Loucy (cell line): ENCODE measurements at regions not wholly inside any gene's neighbourhood (a gene's known extent, or its start where the extent isn't known, plus 50 kb on each side); places are given as distances from the start of the nearest gene placed in this dataset.

Experiments used
- H2AFZ ChIP-seq: fragments of 200-600 bp; sonication (generic); 2 replicates; pipeline ENCODE4 v1.6.0; 2016; ENCODE audit warnings: antibody characterized with exemption, mild to moderate bottlenecking, low read length, moderate library complexity
- H3F3A ChIP-seq: fragments of 200-600 bp; 2 replicates; pipeline ENCODE4 v1.6.0; 2016; ENCODE audit warnings: antibody characterized with exemption, low read depth, mild to moderate bottlenecking
- H3K27me3 ChIP-seq: fragments of 200-600 bp; sonication (generic); 2 replicates; pipeline ENCODE4 v1.6.1; 2014; ENCODE audit warnings: low read length, mild to moderate bottlenecking; ENCODE audit not compliant: insufficient read depth, poor library complexity, severe bottlenecking
- H3K36me3 ChIP-seq: fragments of 200-600 bp; sonication (generic); 2 replicates; pipeline ENCODE4 v1.6.1; 2016; ENCODE audit warnings: low read length; ENCODE audit not compliant: insufficient read depth
- H3K4me1 ChIP-seq: fragments of 200-600 bp; sonication (generic); 2 replicates; pipeline ENCODE4 v1.5.1; 2014; ENCODE audit warnings: low read length, mild to moderate bottlenecking; ENCODE audit not compliant: insufficient read depth, poor library complexity, severe bottlenecking
- H3K4me2 ChIP-seq: fragments of 200-600 bp; sonication (generic); 2 replicates; pipeline ENCODE4 v1.6.0; 2014; ENCODE audit warnings: antibody characterized with exemption, low read length, low read depth, mild to moderate bottlenecking; ENCODE audit not compliant: poor library complexity, severe bottlenecking
- H3K4me3 ChIP-seq: fragments of 200-600 bp; sonication (generic); 2 replicates; pipeline ENCODE4 v1.5.1; 2014; ENCODE audit warnings: low read length, mild to moderate bottlenecking, mixed read lengths; ENCODE audit not compliant: poor library complexity, severe bottlenecking
- H3K79me2 ChIP-seq: fragments of 200-600 bp; sonication (generic); 2 replicates; pipeline ENCODE4 v1.6.1; 2014; ENCODE audit warnings: low read length; ENCODE audit not compliant: insufficient read depth
- H3K9ac ChIP-seq: fragments of 200-600 bp; sonication (generic); 2 replicates; pipeline ENCODE4 v1.6.0; 2014; ENCODE audit warnings: mild to moderate bottlenecking, low read depth, low read length, moderate library complexity; ENCODE audit not compliant: poor library complexity, severe bottlenecking
- H3K9me2 ChIP-seq: fragments of 200-600 bp; sonication (generic); replicated peaks from 2 replicates; pipeline ENCODE4 v1.6.1; 2016; ENCODE audit warnings: low read depth, low read length, mixed read lengths
- H3K9me3 ChIP-seq: fragments of 200-600 bp; sonication (generic); 2 replicates; pipeline ENCODE4 v1.6.1; 2014; ENCODE audit warnings: mild to moderate bottlenecking, antibody characterized with exemption, low read length, low read depth; ENCODE audit not compliant: insufficient read depth
- H4K20me1 ChIP-seq: fragments of 200-600 bp; sonication (generic); 2 replicates; pipeline ENCODE4 v1.6.0; 2014; ENCODE audit warnings: antibody characterized with exemption, low read length, mild to moderate bottlenecking; ENCODE audit not compliant: insufficient read depth, poor library complexity, severe bottlenecking
- EZH2phosphoT487 ChIP-seq: fragments of 200-600 bp; IDR thresholded peaks from 2 replicates; pipeline ENCODE4 v1.6.1; 2018; ENCODE audit warnings: antibody characterized with exemption, mild to moderate bottlenecking, moderate library complexity, borderline replicate concordance
- TF ChIP-seq, protein P1 (sequence below): fragments of 200-600 bp; sonication (generic); conservative IDR thresholded peaks from 2 replicates; pipeline ENCODE4 v1.5.1; 2014; ENCODE audit warnings: mild to moderate bottlenecking, antibody characterized with exemption, low read length

DNA sequence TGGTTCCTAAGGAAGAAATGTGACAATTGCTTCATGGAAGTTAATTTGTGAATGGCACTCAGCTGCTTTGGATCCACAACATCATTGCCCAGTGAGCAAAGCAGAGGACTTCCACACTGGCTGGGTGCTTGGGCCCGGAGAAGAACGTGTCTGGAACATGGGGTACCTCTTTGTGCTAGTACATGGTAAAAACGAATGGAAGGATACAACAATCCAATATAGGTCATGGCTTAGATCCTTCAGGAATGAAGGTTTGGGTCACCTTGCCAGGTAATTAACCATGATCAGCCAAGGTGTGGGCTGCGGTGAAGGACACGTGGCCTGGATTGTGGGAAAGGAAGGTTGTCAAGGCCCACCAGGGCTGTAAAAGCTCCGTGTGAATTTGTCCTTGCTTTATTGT lies 245.9 kb upstream of the HS6ST1 start:
- Histone ChIP-seq H3K9me3 (no peaks in the 10 kb centered on the region), H3K36me3 (no peaks in the 10 kb centered on the region), H3K4me2 (no peak overlapping the region), H2AFZ (no peak overlapping the region), H3K79me2 (no peaks in the 10 kb centered on the region), H4K20me1 (no peaks in the 10 kb centered on the region), H3K4me1 (peaks cover 6% of the 10 kb centered on the region), H3K4me3 (no peak overlapping the region), H3F3A (no peaks in the 10 kb centered on the region), H3K9me2 (no peaks in the 10 kb centered on the region), H3K9ac (no peak overlapping the region), H3K27me3 (no peaks in the 10 kb centered on the region)
- TF ChIP-seq, protein P1, sequence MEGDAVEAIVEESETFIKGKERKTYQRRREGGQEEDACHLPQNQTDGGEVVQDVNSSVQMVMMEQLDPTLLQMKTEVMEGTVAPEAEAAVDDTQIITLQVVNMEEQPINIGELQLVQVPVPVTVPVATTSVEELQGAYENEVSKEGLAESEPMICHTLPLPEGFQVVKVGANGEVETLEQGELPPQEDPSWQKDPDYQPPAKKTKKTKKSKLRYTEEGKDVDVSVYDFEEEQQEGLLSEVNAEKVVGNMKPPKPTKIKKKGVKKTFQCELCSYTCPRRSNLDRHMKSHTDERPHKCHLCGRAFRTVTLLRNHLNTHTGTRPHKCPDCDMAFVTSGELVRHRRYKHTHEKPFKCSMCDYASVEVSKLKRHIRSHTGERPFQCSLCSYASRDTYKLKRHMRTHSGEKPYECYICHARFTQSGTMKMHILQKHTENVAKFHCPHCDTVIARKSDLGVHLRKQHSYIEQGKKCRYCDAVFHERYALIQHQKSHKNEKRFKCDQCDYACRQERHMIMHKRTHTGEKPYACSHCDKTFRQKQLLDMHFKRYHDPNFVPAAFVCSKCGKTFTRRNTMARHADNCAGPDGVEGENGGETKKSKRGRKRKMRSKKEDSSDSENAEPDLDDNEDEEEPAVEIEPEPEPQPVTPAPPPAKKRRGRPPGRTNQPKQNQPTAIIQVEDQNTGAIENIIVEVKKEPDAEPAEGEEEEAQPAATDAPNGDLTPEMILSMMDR = no peak
- TF ChIP-seq EZH2phosphoT487 = no peak

DNA sequence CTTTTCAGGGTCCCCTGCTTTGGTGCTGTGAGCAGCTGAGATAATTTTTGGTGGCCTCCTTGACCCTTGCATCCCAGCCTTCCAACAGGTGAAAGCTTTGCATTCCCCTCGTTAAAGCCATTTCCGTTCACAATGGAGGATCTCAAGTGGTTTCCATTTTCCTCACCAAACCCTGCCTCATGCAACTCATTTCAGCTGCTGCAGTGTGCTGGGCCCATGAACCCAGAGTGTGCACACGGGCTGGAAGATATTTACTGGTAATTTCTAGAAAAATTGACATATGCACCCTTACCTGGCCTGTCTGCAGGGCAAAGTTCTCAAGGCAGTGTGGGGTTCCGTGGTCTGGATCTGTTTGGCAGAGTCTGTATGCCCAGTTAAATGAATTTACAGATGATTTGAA lies 246.8 kb upstream of the HS6ST1 start:
- Histone ChIP-seq H4K20me1 (no peaks in the 10 kb centered on the region), H3K4me3 (no peak overlapping the region), H3K9me3 (no peaks in the 10 kb centered on the region), H3K79me2 (no peaks in the 10 kb centered on the region), H2AFZ (no peak overlapping the region), H3K27me3 (no peaks in the 10 kb centered on the region), H3K4me1 (peaks cover 6% of the 10 kb centered on the region), H3K4me2 (no peak overlapping the region), H3K36me3 (no peaks in the 10 kb centered on the region), H3K9ac (no peak overlapping the region), H3K9me2 (no peaks in the 10 kb centered on the region), H3F3A (no peaks in the 10 kb centered on the region)
- TF ChIP-seq EZH2phosphoT487 = no peak
- TF ChIP-seq, protein P1 = no peak

DNA sequence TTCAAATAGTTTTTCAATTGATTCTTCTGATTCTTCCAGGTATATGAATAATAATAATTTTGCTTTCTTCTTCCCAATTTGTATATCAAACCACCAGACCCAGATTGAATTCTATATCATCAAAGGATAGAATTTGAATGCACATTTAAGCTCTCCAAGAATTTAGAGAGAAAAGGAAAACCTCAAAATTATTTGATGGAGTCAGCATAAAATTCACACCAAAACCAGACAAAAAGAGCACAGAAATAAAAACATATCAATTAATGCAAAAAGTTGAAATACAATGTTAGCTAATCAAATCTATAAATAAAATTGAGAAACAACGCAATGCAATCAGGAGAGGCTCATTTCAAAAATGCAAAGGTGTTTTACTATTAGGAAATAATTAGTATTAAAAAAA lies 248.0 kb upstream of the HS6ST1 start:
- H3K4me1 ChIP-seq = peaks cover 6% of the 10 kb centered on the region
- TF ChIP-seq, protein P1 = no peak
- no peak for TF ChIP-seq EZH2phosphoT487
- H3K36me3 ChIP-seq = no peaks in the 10 kb centered on the region
- no peaks in the 10 kb centered on the region for H3K9me3 ChIP-seq
- H2AFZ ChIP-seq = no peak overlapping the region
- H3F3A ChIP-seq = no peaks in the 10 kb centered on the region
- H3K9me2 ChIP-seq = no peaks in the 10 kb centered on the region
- no peaks in the 10 kb centered on the region for H4K20me1 ChIP-seq
- no peak overlapping the region for H3K9ac ChIP-seq
- H3K27me3 ChIP-seq = no peaks in the 10 kb centered on the region
- no peak overlapping the region for H3K4me3 ChIP-seq
- no peaks in the 10 kb centered on the region for H3K79me2 ChIP-seq
- H3K4me2 ChIP-seq = no peak overlapping the region
